ENCODE measurements at regions not wholly inside any gene's neighbourhood (a gene's known extent, or its start where the extent isn't known, plus 50 kb on each side); places are given as distances from the start of the nearest gene placed in this dataset.
"Not testable (repeated sequence)": the region's sequence is repeated elsewhere in the genome, so short reads cannot be mapped to it uniquely, and the experiment has no call there.

DNA sequence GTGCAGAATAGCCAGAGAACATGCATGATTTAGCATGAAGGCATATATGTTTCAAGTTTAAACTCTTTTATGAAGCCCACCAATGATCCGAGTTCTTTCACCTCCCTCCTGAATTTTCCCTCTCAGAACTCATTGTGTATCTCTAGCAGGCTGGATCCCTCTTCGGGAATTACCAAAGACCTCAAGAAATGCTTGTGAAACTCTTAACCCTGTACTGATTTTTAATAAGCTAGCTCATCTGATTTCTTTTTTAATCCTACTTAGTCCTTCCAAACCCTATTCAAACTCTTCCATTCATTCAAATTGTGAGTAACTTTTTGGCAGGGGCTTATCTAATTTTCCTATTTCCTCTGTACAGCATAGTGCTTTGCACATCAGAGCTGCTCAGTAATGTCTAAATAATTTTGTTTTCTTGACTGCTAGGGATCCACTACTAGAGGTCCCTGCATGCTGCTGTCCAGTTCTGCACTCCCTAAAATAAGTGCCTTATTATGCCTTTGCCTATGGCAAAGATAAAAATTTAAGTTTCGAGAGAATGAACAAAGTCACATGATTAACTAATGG is 723.8 kb downstream of the CDH11 start:
- no peak for DNase-seq

- DNase-seq = no peak
These were observed 724.8 kb downstream of the CDH11 start for GRCh38 chr16:64397042-64397441.

GRCh38 chr16:64394061-64394460 is 727.8 kb downstream of the CDH11 start:
- DNase-seq = no peak

DNA sequence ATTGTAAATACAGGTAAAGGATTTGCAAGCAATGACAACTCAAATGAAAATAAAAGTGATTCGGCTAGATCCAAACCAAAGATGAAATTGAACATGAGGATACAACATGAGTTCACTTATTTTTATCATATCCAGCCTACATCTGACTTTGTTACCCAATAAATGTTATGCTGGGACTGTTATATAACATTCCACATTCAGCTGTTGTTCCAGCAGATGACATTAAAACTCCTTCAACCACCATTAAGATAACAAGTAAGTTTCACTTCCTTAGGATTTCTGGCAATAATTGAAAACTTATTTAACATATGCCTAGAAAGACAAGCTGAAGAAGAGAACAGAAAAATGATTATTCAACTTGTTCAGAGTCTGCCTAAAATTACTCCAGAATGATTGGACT is 729.4 kb downstream of the CDH11 start:
- no peak for DNase-seq

DNA sequence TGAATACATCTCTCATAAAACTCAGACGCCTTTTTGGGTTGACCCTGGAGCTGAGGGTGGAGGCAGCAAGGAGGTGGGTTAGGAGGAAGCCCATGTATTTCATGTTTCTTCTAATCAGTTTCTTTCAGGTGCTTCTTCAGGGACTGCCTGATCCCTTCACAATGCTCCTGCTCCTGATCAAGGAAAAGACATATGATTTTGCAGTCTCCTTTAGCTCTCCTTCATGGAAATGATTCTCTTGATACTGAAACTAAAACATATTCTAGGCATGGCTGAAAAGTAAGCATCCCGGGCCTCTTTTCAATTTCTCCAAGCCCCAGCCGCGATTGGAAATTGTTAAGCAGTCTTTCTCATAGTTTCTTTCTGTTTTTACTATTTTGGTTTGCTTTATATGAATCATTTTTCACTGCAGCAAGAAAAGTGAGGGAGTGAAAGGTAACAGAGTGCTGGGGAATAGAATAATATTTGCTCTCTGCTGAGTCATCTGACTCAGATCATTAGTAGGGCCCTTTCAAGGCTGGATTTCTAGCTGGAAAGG is 730.7 kb downstream of the CDH11 start:
- DNase-seq = no peak

DNA sequence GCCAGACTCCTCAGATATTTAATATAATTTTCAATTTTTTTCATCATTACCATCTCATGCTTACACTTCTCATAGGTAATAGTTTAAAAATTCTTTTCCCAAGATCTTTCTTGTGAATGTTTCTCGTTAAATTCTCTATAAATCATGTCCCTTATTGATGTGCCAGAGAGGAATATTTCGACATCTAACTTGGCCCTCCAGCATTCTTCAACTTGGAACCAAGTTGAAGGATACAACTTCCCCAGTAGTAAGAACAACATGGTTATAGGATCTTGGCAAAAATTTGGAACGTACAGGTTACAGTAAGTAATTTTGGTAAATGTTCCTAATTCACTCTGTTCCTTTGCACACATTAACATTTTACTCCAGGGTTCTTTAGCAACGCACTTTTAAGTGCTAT is 731.8 kb downstream of the CDH11 start:
- DNase-seq = no peak

DNA sequence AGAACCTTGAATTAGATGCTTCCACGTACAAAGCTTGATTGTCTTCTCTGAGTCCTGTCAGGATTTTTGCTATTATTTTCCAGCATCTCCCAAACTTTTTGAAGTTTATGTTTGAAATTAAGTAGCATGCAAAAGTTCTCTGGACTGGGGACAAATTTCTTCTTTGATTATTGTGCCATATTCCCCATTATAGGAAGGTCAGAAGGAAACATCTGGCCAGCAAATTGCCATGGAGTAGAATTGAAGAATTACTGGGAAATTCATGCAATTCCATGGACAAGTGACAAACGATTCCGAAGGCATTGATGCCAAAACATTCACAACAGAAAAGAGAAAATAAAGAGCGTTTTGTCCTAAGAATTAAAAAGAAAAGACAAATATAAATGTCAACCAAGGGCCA is 737.2 kb downstream of the CDH11 start:
- no peak for DNase-seq

DNA sequence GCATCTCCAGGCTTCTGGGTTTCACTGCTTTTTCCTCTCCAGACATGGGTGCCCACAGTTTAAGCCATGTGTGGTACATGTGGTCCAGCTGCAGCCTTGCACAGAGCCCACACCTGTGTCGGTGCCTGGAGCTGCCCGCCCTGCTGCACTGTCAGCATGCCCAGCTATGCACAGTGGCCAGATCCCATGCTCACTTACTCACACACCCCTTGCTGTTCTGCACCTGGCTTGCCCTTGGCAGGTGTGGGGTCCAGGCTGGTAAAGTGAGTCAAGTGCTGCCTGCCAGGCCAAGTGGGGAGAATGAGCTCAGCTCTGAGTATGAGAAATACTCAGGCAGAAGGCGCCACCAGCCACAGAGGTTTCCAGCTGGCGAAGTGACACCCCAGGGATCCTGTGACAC is 739.9 kb downstream of the CDH11 start:
- DNase-seq = peak; percentile 12

DNA sequence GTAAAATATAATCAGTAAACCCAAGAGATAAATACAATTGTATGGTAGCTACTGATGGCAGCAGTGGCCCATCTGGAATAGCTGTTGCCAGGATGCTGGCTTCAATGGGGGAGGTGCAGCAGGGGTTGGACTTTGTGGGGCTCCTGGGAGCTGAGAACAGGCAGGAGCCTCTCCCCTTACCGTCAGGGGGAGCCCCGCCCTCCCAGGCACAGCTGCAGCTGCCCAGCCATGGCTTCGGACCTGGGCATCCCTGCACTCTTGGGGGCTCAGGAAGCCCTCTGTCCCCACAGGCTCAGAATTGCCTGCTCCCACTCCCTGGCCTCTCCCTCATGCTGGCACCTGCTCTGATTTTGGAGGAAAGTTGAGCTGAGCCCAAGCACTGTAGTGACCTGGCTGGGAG is 741.1 kb downstream of the CDH11 start:
- no peak for DNase-seq

GRCh38 chr16:64375391-64375980 is 746.4 kb downstream of the CDH11 start:
- no peak for DNase-seq

- DNase-seq = no peak
These were observed 751.8 kb downstream of the CDH11 start for GRCh38 chr16:64370112-64370511.

- DNase-seq = no peak
These were observed 756.4 kb downstream of the CDH11 start for GRCh38 chr16:64365448-64365931.

- no peak for DNase-seq
These were observed 757.0 kb downstream of the CDH11 start for GRCh38 chr16:64364894-64365293.

DNA sequence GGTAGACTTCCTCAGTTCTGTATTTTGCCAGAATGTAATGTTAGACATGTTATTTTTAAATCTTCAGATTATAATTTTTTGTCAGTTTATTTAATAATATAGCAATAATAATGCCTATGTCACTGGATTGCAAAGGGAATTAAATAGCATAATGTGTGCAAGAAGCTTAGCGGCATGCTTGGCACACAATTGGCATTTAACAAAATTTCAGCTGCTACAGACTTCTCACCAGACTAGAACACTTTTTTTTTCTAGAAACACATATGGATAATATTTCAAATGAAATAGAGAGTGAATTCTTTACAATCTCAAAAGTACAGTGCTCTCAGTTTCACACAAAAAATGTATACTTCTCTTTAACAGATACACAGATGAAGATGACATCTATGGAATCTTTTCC is 757.4 kb downstream of the CDH11 start:
- DNase-seq = no peak

DNA sequence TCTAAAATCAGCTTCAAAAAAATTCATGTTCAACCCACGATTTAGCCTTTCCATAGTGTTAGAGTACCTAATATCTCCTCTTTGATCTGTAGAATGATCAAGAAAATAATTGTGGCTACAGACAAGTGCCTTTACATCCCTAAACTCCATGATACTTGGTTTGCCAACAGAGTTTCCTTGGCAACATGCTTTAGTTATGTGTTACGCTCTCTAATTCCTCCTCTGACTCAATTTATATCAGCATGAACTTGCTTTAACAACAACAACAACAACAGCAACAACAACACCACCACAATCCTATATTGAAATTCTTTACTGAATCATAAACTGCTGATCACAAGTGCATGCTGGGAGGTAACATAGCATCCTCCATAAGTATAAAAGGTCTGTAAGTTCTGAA is 757.8 kb downstream of the CDH11 start:
- no peak for DNase-seq

GRCh38 chr16:64363039-64363438 is 758.8 kb downstream of the CDH11 start:
- DNase-seq = no peak

GRCh38 chr16:64362193-64362592 is 759.7 kb downstream of the CDH11 start:
- DNase-seq = no peak

DNA sequence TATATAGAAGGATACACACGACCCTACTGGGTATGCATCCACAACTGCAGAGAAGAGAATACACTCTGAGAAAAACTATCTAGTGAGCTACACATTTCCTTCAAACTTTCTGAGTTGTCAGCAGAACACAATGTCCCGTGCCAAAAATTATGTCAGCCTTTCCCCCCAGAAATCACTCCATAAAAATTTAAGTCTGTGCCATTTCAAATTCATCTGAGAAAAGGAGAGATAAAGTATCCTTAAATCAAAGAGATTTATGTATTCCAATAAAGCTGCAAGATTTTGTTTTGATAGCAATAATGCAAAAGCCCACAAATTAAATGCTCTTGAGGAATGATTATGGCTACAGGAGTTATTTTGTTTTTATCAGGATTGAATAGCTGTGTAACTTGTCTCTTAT is 760.1 kb downstream of the CDH11 start:
- DNase-seq = no peak

DNA sequence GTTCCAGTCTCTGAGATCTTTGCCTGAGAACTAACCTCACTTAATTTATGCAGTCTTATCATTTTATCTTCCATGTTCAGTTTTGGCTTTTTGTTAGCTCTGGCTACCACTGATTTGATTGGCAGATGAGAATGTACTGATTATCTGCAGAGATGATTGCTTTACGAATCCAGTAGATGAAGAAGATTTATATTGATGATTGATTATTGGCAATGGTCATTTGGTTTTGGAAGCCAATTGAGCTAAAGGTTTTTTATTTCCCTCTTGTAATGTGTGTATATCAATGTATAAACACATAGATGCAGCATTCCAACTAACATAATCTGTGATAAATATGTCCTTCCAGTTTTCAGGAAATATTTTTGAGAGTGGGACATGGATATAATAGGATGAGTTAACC is 763.6 kb downstream of the CDH11 start:
- no peak for DNase-seq

DNA sequence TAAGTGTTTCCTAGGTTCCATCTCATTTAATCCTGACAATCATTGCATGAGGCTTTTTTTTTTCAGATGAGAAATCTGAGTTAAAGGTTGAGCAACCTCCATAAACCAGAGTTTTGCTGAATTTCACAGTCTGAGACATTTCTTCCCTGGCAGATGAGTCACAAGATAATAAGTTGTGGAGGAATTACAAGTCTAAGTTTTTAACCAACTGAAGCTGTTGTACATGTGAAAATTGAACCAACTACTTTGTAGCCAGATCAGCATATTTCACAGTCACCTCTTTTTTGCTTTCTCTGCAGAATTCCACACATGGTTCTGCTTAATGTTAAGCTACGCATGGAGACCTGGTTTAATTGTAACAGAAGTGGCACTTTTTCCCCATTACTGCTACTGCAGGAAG is 765.6 kb downstream of the CDH11 start:
- no peak for DNase-seq

DNA sequence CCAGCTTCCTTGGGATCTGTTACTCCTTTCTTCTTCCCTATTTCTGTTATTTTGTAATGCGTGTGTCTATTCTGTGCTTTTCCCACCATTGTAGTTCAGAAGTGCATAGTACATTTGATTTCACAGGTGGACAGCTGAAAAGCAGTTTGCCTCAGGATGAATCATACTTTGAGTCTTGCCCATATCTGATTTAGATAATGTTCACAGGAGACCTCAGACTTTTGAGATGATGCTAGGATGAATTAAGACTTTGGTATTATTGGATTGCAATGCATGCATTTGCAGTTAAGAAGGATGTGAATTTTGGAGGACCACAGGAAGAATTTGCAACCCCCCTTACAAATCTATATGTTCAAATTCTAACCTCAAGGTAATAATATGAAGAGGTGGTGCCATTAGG is 769.6 kb downstream of the CDH11 start:
- DNase-seq = no peak

DNA sequence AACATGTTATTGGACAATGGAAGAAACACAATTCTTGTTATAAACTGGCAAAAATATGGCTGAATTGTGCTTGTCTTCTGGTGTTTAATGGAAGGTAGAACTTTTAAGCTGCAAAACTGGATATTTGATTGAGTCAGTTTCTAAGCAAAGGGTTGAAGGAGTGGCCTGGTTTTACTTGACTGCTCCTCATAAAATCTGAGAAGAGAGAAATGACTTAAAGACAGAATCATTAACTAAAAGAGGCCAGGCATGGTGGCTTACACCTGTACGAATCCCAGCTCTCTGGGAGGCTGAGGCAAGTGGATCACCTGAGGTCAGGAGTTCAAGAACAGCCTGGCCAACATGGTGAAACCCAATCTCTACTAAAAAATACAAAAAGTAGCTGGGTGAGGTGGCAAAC is 770.7 kb downstream of the CDH11 start:
- DNase-seq = no peak

GRCh38 chr16:64346080-64346479 is 775.8 kb downstream of the CDH11 start:
- no peak for DNase-seq

DNA sequence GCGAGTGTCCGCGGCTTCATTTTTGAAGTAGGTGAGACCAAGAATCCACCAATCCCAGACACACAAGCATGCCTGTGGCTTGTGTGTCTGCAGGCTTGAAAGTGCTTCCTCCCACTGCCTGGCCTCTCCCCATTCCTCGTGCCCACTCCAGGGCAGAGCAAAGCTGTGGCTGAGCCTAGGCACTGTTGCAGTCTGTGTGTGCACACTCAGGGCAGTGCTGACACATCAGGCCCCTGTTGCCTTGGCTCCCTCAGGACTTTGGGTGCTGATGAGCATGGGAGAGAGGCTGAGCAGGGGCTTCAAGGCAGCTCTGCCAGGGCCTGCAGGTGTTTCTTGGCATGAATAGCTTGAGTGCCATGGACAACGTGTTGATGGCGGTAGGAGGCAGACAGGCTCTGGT is 776.7 kb downstream of the CDH11 start:
- no peak for DNase-seq

DNA sequence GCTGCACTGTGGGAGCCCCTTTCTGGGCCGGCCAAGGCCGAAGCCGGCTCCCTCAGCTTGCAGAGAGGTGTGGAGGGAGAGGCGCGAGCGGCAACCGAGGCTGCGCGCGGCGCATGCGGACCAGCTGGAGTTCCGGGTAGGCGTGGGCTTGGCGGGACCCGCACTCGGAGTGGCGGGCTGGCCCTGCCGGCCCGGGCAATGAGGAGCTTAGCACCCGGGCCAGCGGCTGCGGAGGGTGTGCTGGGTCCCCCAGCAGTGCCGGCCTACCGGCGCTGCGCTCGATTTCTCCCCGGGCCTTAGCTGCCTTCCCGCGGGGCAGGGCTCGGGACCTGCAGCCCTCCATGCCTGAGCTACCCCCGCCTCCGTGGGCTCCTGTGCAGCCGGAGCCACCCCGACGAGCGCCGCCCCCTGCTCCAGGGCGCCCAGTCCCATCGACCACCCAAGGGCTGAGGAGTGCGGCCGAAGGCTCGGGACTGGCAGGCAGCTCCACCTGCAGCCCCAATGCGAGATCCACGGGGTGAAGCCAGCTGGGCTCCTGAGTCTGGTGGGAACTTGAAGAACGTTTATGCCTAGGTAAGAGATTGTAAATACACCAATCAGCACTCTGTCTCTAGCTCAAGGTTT is 777.9 kb downstream of the CDH11 start:
- DNase-seq = not testable (repeated sequence)

Measured in NCI-H2171 treated with DMSO at 0.1 percent for 48 hours (cell line).